K562 (cell line): ENCODE measurements at regions not wholly inside any gene's neighbourhood (a gene's known extent, or its start where the extent isn't known, plus 50 kb on each side); places are given as distances from the start of the nearest gene placed in this dataset.

Experiments
- ATAC-seq: fragments of 200-7000 bp; cut with Tn5 transposase; 3 replicates; pipeline ENCODE4 v1.9.1; 2020; ENCODE audit warnings: moderate library complexity
- BruUV-seq: library from RNA; stranded (reverse); fragments of 400-500 nt; replicated peaks from 2 replicates; lab custom pipeline; 2021; lab: Mats Ljungman, UMichigan
- CTCF ChIA-PET: fragments of 300-600 bp; formaldehyde crosslinking; extraction: SDS; loops from one replicate; lab custom pipeline; 2021; ENCODE audit warnings: low intra/inter-chr PET ratio; lab: Yijun Ruan, JAX
- POLR2A ChIA-PET: fragments of 300-600, 350-650 bp; sonication (Branson Sonifier 250); formaldehyde crosslinking; extraction: SDS; loops from one replicate; lab custom pipeline; 2021; ENCODE audit warnings: antibody characterized with exemption, inconsistent platforms; lab: Yijun Ruan, JAX
- DNase-seq, 4 experiments: peaks; one replicate each; pipeline versions ENCODE4 v3.0.0 to v3.0.0-alpha.2; 2011 to 2018; ENCODE audit warnings: low spot score in 3 of 4, mixed read lengths in 3 of 4; ENCODE audit errors: extremely low read depth in 1 of 4
- FAIRE-seq: peaks from 2 replicates; lab custom pipeline; 2011; peaks lifted over from hg19 to GRCh38; lab: Jason Lieb, UNC
- H2AFZ ChIP-seq: 2 replicates; pipeline ENCODE4 v1.6.0; 2011; ENCODE audit warnings: low read depth, low read length, control low read depth, inconsistent platforms
- H3K27ac ChIP-seq: fragments of 200-600 bp; 3 replicates; pipeline ENCODE4 v1.8.0; 2011; ENCODE audit warnings: low read depth, mild to moderate bottlenecking, control low read depth, inconsistent platforms, low read length, moderate library complexity, mixed read lengths; ENCODE audit errors: extremely low read depth
- H3K27me3 ChIP-seq, 2 experiments: fragments of 300-600 bp in 1 of 2; 2 replicates in 1 of 2; 3 replicates in 1 of 2; pipeline versions ENCODE4 v1.6.0 to v1.8.0; 2011; ENCODE audit warnings: inconsistent platforms in 2 of 2, low read length in 2 of 2, mild to moderate bottlenecking in 1 of 2, mixed read lengths in 1 of 2, moderate library complexity in 1 of 2; ENCODE audit not compliant: control insufficient read depth in 2 of 2, insufficient read depth in 2 of 2
- H3K36me3 ChIP-seq: fragments of 300-600 bp; 3 replicates; pipeline ENCODE4 v1.8.0; 2011; ENCODE audit warnings: mild to moderate bottlenecking, low read length, inconsistent platforms; ENCODE audit not compliant: control insufficient read depth, insufficient read depth
- H3K4me1 ChIP-seq, 2 experiments: fragments of 200-600 bp in 1 of 2; replicated peaks in 1 of 2; 2 replicates in 1 of 2; 3 replicates in 1 of 2; pipeline versions ENCODE4 v1.5.1 to v1.8.0; 2011; ENCODE audit warnings: inconsistent platforms in 2 of 2, low read length in 2 of 2, mild to moderate bottlenecking in 1 of 2, mixed read lengths in 1 of 2, moderate library complexity in 1 of 2; ENCODE audit not compliant: control insufficient read depth in 2 of 2, insufficient read depth in 2 of 2
- H3K4me2 ChIP-seq: 2 replicates; pipeline ENCODE4 v1.6.1; 2011; ENCODE audit warnings: low read length, control low read depth, inconsistent platforms, mixed read lengths; ENCODE audit not compliant: insufficient read depth
- H3K4me3 ChIP-seq: fragments of 200-600 bp; sonication (generic), shearing (Covaris generic); 2 replicates; pipeline ENCODE4 v1.5.1; 2016; ENCODE audit warnings: control low read depth, inconsistent platforms
- H3K79me2 ChIP-seq: fragments of 200-600 bp; 3 replicates; pipeline ENCODE4 v1.8.0; 2011; ENCODE audit warnings: low read length, inconsistent platforms; ENCODE audit not compliant: control insufficient read depth, insufficient read depth
- H3K9ac ChIP-seq, 2 experiments: 2 replicates each; pipeline versions ENCODE4 v1.6.0 to v1.6.1; 2011; ENCODE audit warnings: low read depth in 2 of 2, low read length in 2 of 2, control low read depth in 1 of 2, inconsistent platforms in 1 of 2, mild to moderate bottlenecking in 1 of 2, mixed read lengths in 1 of 2; ENCODE audit not compliant: insufficient read depth in 1 of 2
- H3K9me1 ChIP-seq: one replicate; pipeline ENCODE4 v1.6.0; 2011; ENCODE audit warnings: inconsistent platforms, mild to moderate bottlenecking, low read length, moderate library complexity; ENCODE audit not compliant: control insufficient read depth, insufficient read depth
- H3K9me3 ChIP-seq: replicated peaks from 2 replicates; pipeline ENCODE4 v1.5.1; 2011; ENCODE audit warnings: low read depth, low read length, inconsistent platforms; ENCODE audit not compliant: control insufficient read depth, insufficient read depth
- H4K20me1 ChIP-seq: replicated peaks from 2 replicates; pipeline ENCODE4 v1.6.1; 2011; ENCODE audit warnings: low read length, inconsistent platforms, mixed read lengths; ENCODE audit not compliant: control insufficient read depth, insufficient read depth
- BHLHE40 ChIP-seq: IDR thresholded peaks from 2 replicates; pipeline ENCODE4 v1.6.1; 2011; ENCODE audit warnings: low read length, improper control_type of control experiment
- GABPB2 ChIP-seq: fragments of 250-450 bp; sonication (Bioruptor Pico); conservative IDR thresholded peaks from 2 replicates; pipeline ENCODE4 v1.5.1; 2021; ENCODE audit warnings: mild to moderate bottlenecking
- POLR2H ChIP-seq: IDR thresholded peaks from 2 replicates; pipeline ENCODE4 v1.6.1; 2016; ENCODE audit warnings: missing genetic modification characterization, low read depth, mild to moderate bottlenecking, control low read depth, missing compliant biosample characterization, moderate library complexity
- SIX5 ChIP-seq, 2 experiments: IDR thresholded peaks; 2 replicates each; pipeline ENCODE4 v1.6.1; 2011; ENCODE audit warnings: low read length in 2 of 2, borderline replicate concordance in 1 of 2, low read depth in 1 of 2, mild to moderate bottlenecking in 1 of 2, moderate library complexity in 1 of 2; ENCODE audit not compliant: insufficient read depth in 1 of 2
- TAL1 ChIP-seq: fragments of 450-650 bp; IDR thresholded peaks from 2 replicates; pipeline ENCODE4 v1.6.1; 2016; ENCODE audit warnings: mild to moderate bottlenecking
- ZBTB11 ChIP-seq, 3 experiments: fragments of 200-800 bp in 1 of 3; fragments of 250-450 bp in 1 of 3; fragments of 450-650 bp in 1 of 3; sonication (Bioruptor Pico) in 1 of 3; sonication (Bioruptor generic) in 1 of 3; formaldehyde crosslinking in 1 of 3; IDR thresholded peaks; 2 replicates each; pipeline versions ENCODE4 v1.6.1 to v1.8.0; 2016 to 2022; ENCODE audit warnings: mild to moderate bottlenecking in 2 of 3, missing genetic modification characterization in 2 of 3, missing compliant biosample characterization in 1 of 3, moderate library complexity in 1 of 3
- WGBS: fragments of 100-300 bp; shearing (Covaris generic); methylation state at CpG from one replicate; pipeline ENCODE4 v1.1.6; 2016; ENCODE audit warnings: low coverage, mixed read lengths; ENCODE audit not compliant: insufficient coverage; ENCODE audit errors: missing lambda C conversion rate; 5-methylcytosine and 5-hydroxymethylcytosine counted together
- in situ Hi-C: fragments of 300-500 bp; cut with MboI; formaldehyde crosslinking; loops from 4 replicates; pipeline ENCODE4 v1.15.0; 2018; ENCODE audit warnings: inconsistent platforms, mixed read lengths
- intact Hi-C: fragments of 100-400 bp; cut with micrococcal nuclease; formaldehyde crosslinking; loops from 2 replicates; pipeline ENCODE4 v1.14.2; 2022

GRCh38 chr1:82899017-82899416 lies 1098.3 kb downstream of the ADGRL2 start:
- Histone ChIP-seq H3K4me2 (no peak overlapping the region), H3K9me3 (no peaks in the 10 kb centered on the region), H2AFZ (no peak overlapping the region), H3K36me3 (no peaks in the 10 kb centered on the region), H4K20me1 (no peaks in the 10 kb centered on the region), H3K4me3 (no peak overlapping the region), H3K79me2 (no peaks in the 10 kb centered on the region), H3K9me1 (no peaks in the 10 kb centered on the region), H3K9ac (no peak overlapping the region), H3K4me1 (no peaks in the 10 kb centered on the region), H3K27me3 (no peaks in the 10 kb centered on the region), H3K27ac (no peak overlapping the region)
- BruUV-seq = no TSS peak
- in situ Hi-C loops = no loop called here
- DNase-seq (no peak), FAIRE-seq (no peak), ATAC-seq (no peak)
- WGBS = 0% methylated on average over 3 of the region's 3 CpGs
- POLR2A ChIA-PET = no interaction called here
- no peak for TF ChIP-seq TAL1
- TF ChIP-seq GABPB2 (CRISPR knock-in tag) = no peak
- no peak for TF ChIP-seq SIX5 (IDR thresholded peaks at IDR 0.05; ENCODE audit: borderline replicate concordance in 1 of 2, insufficient read depth in 1 of 2, low read depth in 1 of 2, low read length in 2 of 2)
- TF ChIP-seq POLR2H = no peak
- no peak for TF ChIP-seq BHLHE40
- TF ChIP-seq ZBTB11 (CRISPR knock-in tag; IDR thresholded peaks at IDR 0.05) = no peak
- CTCF ChIA-PET = no interaction called here
- intact Hi-C loops = no loop called here
